GM12878 (cell line): ENCODE measurements at regions not wholly inside any gene's neighbourhood (a gene's known extent, or its start where the extent isn't known, plus 50 kb on each side); places are given as distances from the start of the nearest gene placed in this dataset.

Experiments used
- ATAC-seq: fragments of 200-7000 bp; cut with Tn5 transposase; 3 replicates; pipeline ENCODE4 v1.9.1; 2020; ENCODE audit warnings: mild to moderate bottlenecking, moderate library complexity
- BruUV-seq: library from RNA; stranded (reverse); fragments of 400-500 nt; replicated peaks from 2 replicates; lab custom pipeline; 2021; lab: Mats Ljungman, UMichigan
- CTCF ChIA-PET: fragments of 300-600 bp; sonication (Branson Sonifier 250); formaldehyde crosslinking; extraction: SDS; loops from one replicate; lab custom pipeline; 2021; ENCODE audit warnings: inconsistent platforms; lab: Yijun Ruan, JAX
- POLR2A ChIA-PET: fragments of 350-600 bp; formaldehyde crosslinking; extraction: SDS; loops from one replicate; lab custom pipeline; 2021; ENCODE audit warnings: inconsistent platforms; lab: Charles Lee
- RAD21 ChIA-PET: fragments of 300-600 bp; sonication (Branson Sonifier 250); formaldehyde crosslinking; loops from one replicate; lab custom pipeline; 2023; ENCODE audit warnings: antibody characterized with exemption; ENCODE audit not compliant: unreplicated experiment; lab: Charles Lee
- SMC1A ChIA-PET: fragments of 300-600 bp; sonication (Branson Sonifier 250); formaldehyde crosslinking; loops from one replicate; lab custom pipeline; 2023; ENCODE audit not compliant: unreplicated experiment, uncharacterized antibody; lab: Charles Lee
- DNase-seq: peaks from one replicate; pipeline ENCODE4 v3.0.0-alpha.2; 2011; ENCODE audit warnings: low read depth, low spot score
- FAIRE-seq: peaks from 3 replicates; lab custom pipeline; 2011; peaks lifted over from hg19 to GRCh38; lab: Jason Lieb, UNC
- H2AFZ ChIP-seq: 2 replicates; pipeline ENCODE4 v1.6.0; 2011; ENCODE audit warnings: low read depth, low read length, control low read depth; ENCODE audit not compliant: control insufficient read depth
- H3K27ac ChIP-seq: 2 replicates; pipeline ENCODE4 v1.5.1; 2011; ENCODE audit warnings: control low read depth; ENCODE audit not compliant: control insufficient read depth, insufficient read depth
- H3K27me3 ChIP-seq, 2 experiments: replicated peaks in 1 of 2; 2 replicates each; pipeline versions ENCODE4 v1.6.0 to v1.6.1; 2011; ENCODE audit warnings: low read length in 1 of 2; ENCODE audit not compliant: control insufficient read depth in 2 of 2, insufficient read depth in 2 of 2
- H3K36me3 ChIP-seq, 2 experiments: 2 replicates each; pipeline ENCODE4 v1.5.1; 2011; ENCODE audit warnings: low read length in 1 of 2; ENCODE audit not compliant: control insufficient read depth in 2 of 2, insufficient read depth in 2 of 2
- H3K4me1 ChIP-seq: 2 replicates; pipeline ENCODE4 v1.6.1; 2011; ENCODE audit warnings: mild to moderate bottlenecking, low read length, moderate library complexity, mixed read lengths; ENCODE audit not compliant: control insufficient read depth, insufficient read depth
- H3K4me2 ChIP-seq: 2 replicates; pipeline ENCODE4 v1.6.0; 2011; ENCODE audit warnings: control low read depth; ENCODE audit not compliant: control insufficient read depth, insufficient read depth
- H3K4me3 ChIP-seq: fragments of 200-600 bp; sonication (generic); 2 replicates; pipeline ENCODE4 v1.5.1; 2016
- H3K79me2 ChIP-seq: 2 replicates; pipeline ENCODE4 v1.6.0; 2011; ENCODE audit warnings: low read length; ENCODE audit not compliant: control insufficient read depth, insufficient read depth
- H3K9ac ChIP-seq: 2 replicates; pipeline ENCODE4 v1.8.0; 2011; ENCODE audit warnings: low read length, control low read depth, mixed read lengths; ENCODE audit not compliant: control insufficient read depth, insufficient read depth
- H3K9me3 ChIP-seq: replicated peaks from 3 replicates; pipeline ENCODE4 v1.5.1; 2011; ENCODE audit warnings: mild to moderate bottlenecking, low read length; ENCODE audit not compliant: control insufficient read depth, insufficient read depth
- H4K20me1 ChIP-seq: 2 replicates; pipeline ENCODE4 v1.6.0; 2011; ENCODE audit not compliant: control insufficient read depth, insufficient read depth
- EGR1 ChIP-seq, 2 experiments: IDR thresholded peaks; 1 replicate in 1 of 2; 2 replicates in 1 of 2; pipeline ENCODE4 v1.6.1; 2011 to 2012; ENCODE audit warnings: low read depth in 2 of 2, low read length in 2 of 2, borderline replicate concordance in 1 of 2, mild to moderate bottlenecking in 1 of 2, moderate library complexity in 1 of 2
- ELK1 ChIP-seq: IDR thresholded peaks from 2 replicates; pipeline ENCODE4 v1.6.1; 2012; ENCODE audit warnings: low read depth, low read length, improper control_type of control experiment
- HDAC6 ChIP-seq: fragments of 200-600 bp; sonication (generic); IDR thresholded peaks from one replicate; pipeline ENCODE4 v1.8.0; 2017; ENCODE audit warnings: antibody characterized with exemption; ENCODE audit not compliant: unreplicated experiment
- IKZF2 ChIP-seq, 2 experiments: fragments of 450-650 bp; IDR thresholded peaks; 2 replicates each; pipeline ENCODE4 v1.6.1; 2017; ENCODE audit warnings: mild to moderate bottlenecking in 2 of 2, moderate library complexity in 2 of 2
- KLF5 ChIP-seq: fragments of 450-650 bp; IDR thresholded peaks from 2 replicates; pipeline ENCODE4 v1.6.1; 2014; ENCODE audit warnings: mild to moderate bottlenecking; ENCODE audit not compliant: partially characterized antibody
- MTA3 ChIP-seq: IDR thresholded peaks from 2 replicates; pipeline ENCODE4 v1.6.1; 2012; ENCODE audit warnings: low read length, inconsistent platforms, borderline replicate concordance
- NFIC ChIP-seq: IDR thresholded peaks from 2 replicates; pipeline ENCODE4 v1.6.1; 2012; ENCODE audit warnings: low read depth, mild to moderate bottlenecking, inconsistent platforms, low read length, moderate library complexity
- NR2F1 ChIP-seq: fragments of 450-650 bp; conservative IDR thresholded peaks from 2 replicates; pipeline ENCODE4 v1.6.1; 2017; ENCODE audit warnings: mild to moderate bottlenecking
- PBX3 ChIP-seq: IDR thresholded peaks from 2 replicates; pipeline ENCODE4 v1.6.1; 2011; ENCODE audit warnings: mild to moderate bottlenecking, low read depth, low read length, moderate library complexity; ENCODE audit not compliant: insufficient replicate concordance
- POU2F2 ChIP-seq: IDR thresholded peaks from 3 replicates; pipeline ENCODE4 v1.6.1; 2011; ENCODE audit warnings: low read depth, mild to moderate bottlenecking, low read length, borderline replicate concordance
- RBBP5 ChIP-seq: fragments of 200-600 bp; sonication (generic); conservative IDR thresholded peaks from 2 replicates; pipeline ENCODE4 v1.6.1; 2016
- SP1 ChIP-seq: IDR thresholded peaks from one replicate; pipeline ENCODE4 v1.6.1; 2011; ENCODE audit warnings: low read depth, low read length
- TCF7 ChIP-seq: IDR thresholded peaks from 2 replicates; pipeline ENCODE4 v1.6.1; 2014; ENCODE audit warnings: antibody characterized with exemption, borderline replicate concordance
- WRNIP1 ChIP-seq: IDR thresholded peaks from 2 replicates; pipeline ENCODE4 v1.6.1; 2011; ENCODE audit warnings: low read depth, low read length, improper control_type of control experiment, borderline replicate concordance
- YBX1 ChIP-seq: fragments of 450-650 bp; IDR thresholded peaks from 2 replicates; pipeline ENCODE4 v1.6.1; 2016; ENCODE audit warnings: antibody characterized with exemption
- ZNF217 ChIP-seq: fragments of 450-650 bp; IDR thresholded peaks from 2 replicates; pipeline ENCODE4 v1.6.1; 2017; ENCODE audit warnings: antibody characterized with exemption, mild to moderate bottlenecking
- ZSCAN29 ChIP-seq: fragments of 450-650 bp; IDR thresholded peaks from 2 replicates; pipeline ENCODE4 v1.6.1; 2017; ENCODE audit warnings: mild to moderate bottlenecking, moderate library complexity
- WGBS: methylation state at CpG from one replicate; pipeline ENCODE4 v1.1.6; 2016; ENCODE audit warnings: low lambda C conversion rate; ENCODE audit not compliant: insufficient replicate concordance, insufficient coverage; ENCODE audit errors: missing lambda C conversion rate; 5-methylcytosine and 5-hydroxymethylcytosine counted together
- in situ Hi-C: fragments of 300-500 bp; cut with MboI; formaldehyde crosslinking; loops from 9 replicates; pipeline ENCODE4 v1.14.3; 2018; ENCODE audit warnings: mixed read lengths
- intact Hi-C: fragments of 100-400 bp; cut with micrococcal nuclease; formaldehyde crosslinking; loops from one replicate; pipeline ENCODE4 v1.14.2; 2022; ENCODE audit not compliant: unreplicated experiment

- H3K4me2 ChIP-seq = no peak overlapping the region
- in situ Hi-C loops = no loop called here
These were observed 100.1 kb upstream of the IGSF21 start for GRCh38 chr1:18007391-18008041.

More at GRCh38 chr1:18007391-18008041, 100.1 kb upstream of the IGSF21 start:
- BruUV-seq = no TSS peak
- ChIA-PET SMC1A (no interaction called here), POLR2A (no interaction called here), RAD21 (no interaction called here), CTCF (no interaction called here)
- no peak for DNase-seq
- intact Hi-C loops = no loop called here
- Histone ChIP-seq H3K9ac (no peak overlapping the region), H3K27ac (no peak overlapping the region), H3K27me3 (no peaks in the 10 kb centered on the region), H3K79me2 (no peaks in the 10 kb centered on the region), H3K9me3 (no peaks in the 10 kb centered on the region), H3K36me3 (no peaks in the 10 kb centered on the region), H4K20me1 (no peaks in the 10 kb centered on the region; the same call in 1 of the 2 replicates), H3K4me3 (no peak overlapping the region), H3K4me1 (no peaks in the 10 kb centered on the region), H2AFZ (no peak overlapping the region)
- ATAC-seq = no peak
- TF ChIP-seq TCF7 (no peak), HDAC6 (no peak), YBX1 (no peak), RBBP5 (no peak), NR2F1 (no peak), WRNIP1 (no peak), EGR1 (IDR thresholded peaks at IDR 0.05; ENCODE audit: borderline replicate concordance in 1 of 2, low read depth in 2 of 2, low read length in 2 of 2) (no peak), ZNF217 (no peak), NFIC (no peak), SP1 (no peak), KLF5 (no peak), ZSCAN29 (no peak), PBX3 (no peak), POU2F2 (no peak), IKZF2 (IDR thresholded peaks at IDR 0.05) (no peak), MTA3 (no peak), ELK1 (no peak)
- WGBS = 19% methylated on average over 14 of the region's 14 CpGs
- FAIRE-seq = no peak
